GM12878 (cell line): ENCODE measurements at regions not wholly inside any gene's neighbourhood (a gene's known extent, or its start where the extent isn't known, plus 50 kb on each side); places are given as distances from the start of the nearest gene placed in this dataset.

Experiments used
- ATAC-seq: fragments of 200-7000 bp; cut with Tn5 transposase; 3 replicates; pipeline ENCODE4 v1.9.1; 2020; ENCODE audit warnings: mild to moderate bottlenecking, moderate library complexity
- BruUV-seq: library from RNA; stranded (reverse); fragments of 400-500 nt; replicated peaks from 2 replicates; lab custom pipeline; 2021; lab: Mats Ljungman, UMichigan
- CTCF ChIA-PET: fragments of 300-600 bp; sonication (Branson Sonifier 250); formaldehyde crosslinking; extraction: SDS; loops from one replicate; lab custom pipeline; 2021; ENCODE audit warnings: inconsistent platforms; lab: Yijun Ruan, JAX
- POLR2A ChIA-PET: fragments of 350-600 bp; formaldehyde crosslinking; extraction: SDS; loops from one replicate; lab custom pipeline; 2021; ENCODE audit warnings: inconsistent platforms; lab: Charles Lee
- RAD21 ChIA-PET: fragments of 300-600 bp; sonication (Branson Sonifier 250); formaldehyde crosslinking; loops from one replicate; lab custom pipeline; 2023; ENCODE audit warnings: antibody characterized with exemption; ENCODE audit not compliant: unreplicated experiment; lab: Charles Lee
- SMC1A ChIA-PET: fragments of 300-600 bp; sonication (Branson Sonifier 250); formaldehyde crosslinking; loops from one replicate; lab custom pipeline; 2023; ENCODE audit not compliant: unreplicated experiment, uncharacterized antibody; lab: Charles Lee
- DNase-seq: peaks from one replicate; pipeline ENCODE4 v3.0.0-alpha.2; 2011; ENCODE audit warnings: low read depth, low spot score
- FAIRE-seq: peaks from 3 replicates; lab custom pipeline; 2011; peaks lifted over from hg19 to GRCh38; lab: Jason Lieb, UNC
- H2AFZ ChIP-seq: 2 replicates; pipeline ENCODE4 v1.6.0; 2011; ENCODE audit warnings: low read depth, low read length, control low read depth; ENCODE audit not compliant: control insufficient read depth
- H3K27ac ChIP-seq: 2 replicates; pipeline ENCODE4 v1.5.1; 2011; ENCODE audit warnings: control low read depth; ENCODE audit not compliant: control insufficient read depth, insufficient read depth
- H3K27me3 ChIP-seq, 2 experiments: replicated peaks in 1 of 2; 2 replicates each; pipeline versions ENCODE4 v1.6.0 to v1.6.1; 2011; ENCODE audit warnings: low read length in 1 of 2; ENCODE audit not compliant: control insufficient read depth in 2 of 2, insufficient read depth in 2 of 2
- H3K36me3 ChIP-seq, 2 experiments: 2 replicates each; pipeline ENCODE4 v1.5.1; 2011; ENCODE audit warnings: low read length in 1 of 2; ENCODE audit not compliant: control insufficient read depth in 2 of 2, insufficient read depth in 2 of 2
- H3K4me1 ChIP-seq: 2 replicates; pipeline ENCODE4 v1.6.1; 2011; ENCODE audit warnings: mild to moderate bottlenecking, low read length, moderate library complexity, mixed read lengths; ENCODE audit not compliant: control insufficient read depth, insufficient read depth
- H3K4me2 ChIP-seq: 2 replicates; pipeline ENCODE4 v1.6.0; 2011; ENCODE audit warnings: control low read depth; ENCODE audit not compliant: control insufficient read depth, insufficient read depth
- H3K4me3 ChIP-seq: fragments of 200-600 bp; sonication (generic); 2 replicates; pipeline ENCODE4 v1.5.1; 2016
- H3K79me2 ChIP-seq: 2 replicates; pipeline ENCODE4 v1.6.0; 2011; ENCODE audit warnings: low read length; ENCODE audit not compliant: control insufficient read depth, insufficient read depth
- H3K9ac ChIP-seq: 2 replicates; pipeline ENCODE4 v1.8.0; 2011; ENCODE audit warnings: low read length, control low read depth, mixed read lengths; ENCODE audit not compliant: control insufficient read depth, insufficient read depth
- H3K9me3 ChIP-seq: replicated peaks from 3 replicates; pipeline ENCODE4 v1.5.1; 2011; ENCODE audit warnings: mild to moderate bottlenecking, low read length; ENCODE audit not compliant: control insufficient read depth, insufficient read depth
- H4K20me1 ChIP-seq: 2 replicates; pipeline ENCODE4 v1.6.0; 2011; ENCODE audit not compliant: control insufficient read depth, insufficient read depth
- CBX5 ChIP-seq: sonication (generic); IDR thresholded peaks from 2 replicates; pipeline ENCODE4 v1.6.1; 2016; ENCODE audit warnings: low read depth, moderate library complexity, mild to moderate bottlenecking, inconsistent platforms
- CEBPZ ChIP-seq: fragments of 150-350 bp; IDR thresholded peaks from 2 replicates; pipeline ENCODE4 v1.6.1; 2016; ENCODE audit warnings: low read depth, low read length
- EP300 ChIP-seq, 2 experiments: fragments of 150-350 bp in 1 of 2; IDR thresholded peaks; 2 replicates each; pipeline ENCODE4 v1.6.1; 2011 to 2012; ENCODE audit warnings: low read depth in 2 of 2, low read length in 2 of 2, borderline replicate concordance in 1 of 2, improper control_type of control experiment in 1 of 2, inconsistent platforms in 1 of 2; ENCODE audit not compliant: control insufficient read depth in 1 of 2
- HCFC1 ChIP-seq: fragments of 150-350 bp; IDR thresholded peaks from 2 replicates; pipeline ENCODE4 v1.6.1; 2014; ENCODE audit warnings: low read length
- HDAC6 ChIP-seq: fragments of 200-600 bp; sonication (generic); IDR thresholded peaks from one replicate; pipeline ENCODE4 v1.8.0; 2017; ENCODE audit warnings: antibody characterized with exemption; ENCODE audit not compliant: unreplicated experiment
- IRF4 ChIP-seq: IDR thresholded peaks from 2 replicates; pipeline ENCODE4 v1.6.1; 2011; ENCODE audit warnings: low read depth, low read length
- MEF2A ChIP-seq: IDR thresholded peaks from 2 replicates; pipeline ENCODE4 v1.6.1; 2011; ENCODE audit warnings: low read depth, mild to moderate bottlenecking, low read length, moderate library complexity; ENCODE audit not compliant: insufficient read depth
- MEF2B ChIP-seq: fragments of 450-650 bp; IDR thresholded peaks from 2 replicates; pipeline ENCODE4 v1.6.1; 2018; ENCODE audit warnings: mild to moderate bottlenecking, moderate library complexity; ENCODE audit not compliant: partially characterized antibody, poor library complexity, severe bottlenecking
- MTA3 ChIP-seq: IDR thresholded peaks from 2 replicates; pipeline ENCODE4 v1.6.1; 2012; ENCODE audit warnings: low read length, inconsistent platforms, borderline replicate concordance
- MXI1 ChIP-seq: fragments of 150-350 bp; IDR thresholded peaks from 2 replicates; pipeline ENCODE4 v1.6.1; 2011; ENCODE audit warnings: low read depth, mild to moderate bottlenecking, inconsistent platforms, low read length, improper control_type of control experiment
- RAD51 ChIP-seq: fragments of 450-650 bp; IDR thresholded peaks from 2 replicates; pipeline ENCODE4 v1.6.1; 2016; ENCODE audit warnings: moderate library complexity, mild to moderate bottlenecking, inconsistent platforms
- RB1 ChIP-seq: fragments of 450-650 bp; formaldehyde crosslinking; IDR thresholded peaks from 2 replicates; pipeline ENCODE4 v1.6.1; 2017; ENCODE audit warnings: mild to moderate bottlenecking, borderline replicate concordance
- SUPT20H ChIP-seq: IDR thresholded peaks from 2 replicates; pipeline ENCODE4 v1.6.1; 2011; ENCODE audit warnings: low read depth, mild to moderate bottlenecking, low read length, moderate library complexity, borderline replicate concordance; ENCODE audit not compliant: control insufficient read depth
- TARDBP ChIP-seq: IDR thresholded peaks from 2 replicates; pipeline ENCODE4 v1.6.1; 2016; ENCODE audit warnings: borderline replicate concordance
- TCF12 ChIP-seq: IDR thresholded peaks from 2 replicates; pipeline ENCODE4 v1.6.1; 2011; ENCODE audit warnings: low read depth, mild to moderate bottlenecking, low read length
- TCF7 ChIP-seq: IDR thresholded peaks from 2 replicates; pipeline ENCODE4 v1.6.1; 2014; ENCODE audit warnings: antibody characterized with exemption, borderline replicate concordance
- USF2 ChIP-seq: IDR thresholded peaks from 2 replicates; pipeline ENCODE4 v1.6.1; 2011; ENCODE audit warnings: low read depth, low read length, improper control_type of control experiment, borderline replicate concordance
- WRNIP1 ChIP-seq: IDR thresholded peaks from 2 replicates; pipeline ENCODE4 v1.6.1; 2011; ENCODE audit warnings: low read depth, low read length, improper control_type of control experiment, borderline replicate concordance
- ZNF24 ChIP-seq: fragments of 450-650 bp; IDR thresholded peaks from 2 replicates; pipeline ENCODE4 v1.6.1; 2017; ENCODE audit warnings: antibody characterized with exemption, mild to moderate bottlenecking
- WGBS: methylation state at CpG from one replicate; pipeline ENCODE4 v1.1.6; 2016; ENCODE audit warnings: low lambda C conversion rate; ENCODE audit not compliant: insufficient replicate concordance, insufficient coverage; ENCODE audit errors: missing lambda C conversion rate; 5-methylcytosine and 5-hydroxymethylcytosine counted together
- in situ Hi-C: fragments of 300-500 bp; cut with MboI; formaldehyde crosslinking; loops from 9 replicates; pipeline ENCODE4 v1.14.3; 2018; ENCODE audit warnings: mixed read lengths
- intact Hi-C: fragments of 100-400 bp; cut with micrococcal nuclease; formaldehyde crosslinking; loops from one replicate; pipeline ENCODE4 v1.14.2; 2022; ENCODE audit not compliant: unreplicated experiment
- TF ChIP-seq, protein P1 (sequence below): fragments of 450-650 bp; IDR thresholded peaks from 2 replicates; pipeline ENCODE4 v1.6.1; 2016; ENCODE audit warnings: mild to moderate bottlenecking

GRCh38 chr3:106403371-106404145, 534.7 kb upstream of the CBLB start:
- Histone ChIP-seq H3K9ac (no peak overlapping the region), H3K4me1 (no peaks in the 10 kb centered on the region; the same call in 1 of the 2 replicates), H2AFZ (no peak overlapping the region), H3K79me2 (no peaks in the 10 kb centered on the region), H3K4me3 (no peak overlapping the region), H3K36me3 (no peaks in the 10 kb centered on the region), H3K4me2 (no peak overlapping the region), H4K20me1 (no peaks in the 10 kb centered on the region), H3K27ac (no peak overlapping the region), H3K27me3 (no peaks in the 10 kb centered on the region), H3K9me3 (no peaks in the 10 kb centered on the region; the same call in 1 of the 3 replicates)
- no peak for ATAC-seq
- TF ChIP-seq HCFC1 (no peak), USF2 (no peak), MXI1 (no peak), TCF12 (no peak), TCF7 (no peak), TARDBP (no peak), MEF2A (no peak), SUPT20H (no peak), ZNF24 (no peak), RAD51 (no peak), RB1 (no peak), CBX5 (no peak), CEBPZ (no peak), MEF2B (no peak), IRF4 (no peak), WRNIP1 (no peak), MTA3 (no peak), HDAC6 (no peak), EP300 (IDR thresholded peaks at IDR 0.05; ENCODE audit: borderline replicate concordance in 1 of 2, control insufficient read depth in 1 of 2, low read depth in 2 of 2, low read length in 2 of 2) (no peak)
- TF ChIP-seq, protein P1, sequence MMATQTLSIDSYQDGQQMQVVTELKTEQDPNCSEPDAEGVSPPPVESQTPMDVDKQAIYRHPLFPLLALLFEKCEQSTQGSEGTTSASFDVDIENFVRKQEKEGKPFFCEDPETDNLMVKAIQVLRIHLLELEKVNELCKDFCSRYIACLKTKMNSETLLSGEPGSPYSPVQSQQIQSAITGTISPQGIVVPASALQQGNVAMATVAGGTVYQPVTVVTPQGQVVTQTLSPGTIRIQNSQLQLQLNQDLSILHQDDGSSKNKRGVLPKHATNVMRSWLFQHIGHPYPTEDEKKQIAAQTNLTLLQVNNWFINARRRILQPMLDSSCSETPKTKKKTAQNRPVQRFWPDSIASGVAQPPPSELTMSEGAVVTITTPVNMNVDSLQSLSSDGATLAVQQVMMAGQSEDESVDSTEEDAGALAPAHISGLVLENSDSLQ: no peak
- ChIA-PET CTCF (interaction anchor here (0.9 kb wide), 1 partner anchor 21 kb away, joined by 4 read pairs; no protein-coding TSS in a partner anchor), POLR2A (no interaction called here), RAD21 (no interaction called here), SMC1A (interaction anchor here (0.9 kb wide), 1 partner anchor 16 kb away, joined by 3 read pairs; no protein-coding TSS in a partner anchor)
- in situ Hi-C loops: no loop called here
- intact Hi-C loops: no loop called here
- no TSS peak for BruUV-seq
- WGBS: 84% methylated on average over 7 of the region's 7 CpGs
- no peak for DNase-seq
- no peak for FAIRE-seq
